ENCODE measurements at regions not wholly inside any gene's neighbourhood (a gene's known extent, or its start where the extent isn't known, plus 50 kb on each side); places are given as distances from the start of the nearest gene placed in this dataset.

DNA sequence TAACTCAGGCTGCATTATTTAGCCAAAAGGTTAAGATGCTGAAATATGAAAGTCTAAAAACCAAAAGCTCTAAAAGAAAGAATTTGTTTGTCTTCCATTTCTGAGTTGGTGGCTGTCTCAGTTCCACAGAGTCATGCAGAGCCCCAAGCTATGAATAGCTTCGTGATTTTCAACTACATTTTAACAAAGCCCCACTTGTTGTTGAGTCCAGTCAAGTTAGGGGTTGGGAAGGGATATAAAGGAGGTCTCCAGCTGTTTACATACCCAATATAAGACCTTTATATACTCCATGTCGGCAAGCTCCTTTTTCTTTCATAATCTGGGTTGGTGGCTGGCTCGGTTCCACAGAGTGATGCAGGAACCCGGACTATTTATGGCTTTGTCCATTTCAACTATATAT, 924.6 kb upstream of the PRKX start:
- H3K23ac ChIP-seq (ENCODE audit: low read depth, low read length): no peak overlapping the region
- no peaks in the 10 kb centered on the region for H3K27me3 ChIP-seq (ENCODE audit: control insufficient read depth, insufficient read depth, low read length)
- DNase-seq: no peak
- H3K56ac ChIP-seq (ENCODE audit: extremely low read depth, insufficient read depth, low read length): no peak overlapping the region
- no peak for ATAC-seq (ENCODE audit: low read depth)
- no peaks in the 10 kb centered on the region for H3K4me1 ChIP-seq (ENCODE audit: control insufficient read depth, insufficient read depth, low read length)
- intact Hi-C loops (cut with micrococcal nuclease): no loop called here
- in situ Hi-C loops (cut with MboI; ENCODE audit: low sequenced_read_pairs): no loop called here
- H4K91ac ChIP-seq (ENCODE audit: insufficient read depth, low read depth, low read length): no peak overlapping the region
- no peak overlapping the region for H2BK15ac ChIP-seq (ENCODE audit: low read depth, low read length)
- no peak overlapping the region for H2BK5ac ChIP-seq (ENCODE audit: low read depth, low read length, poor library complexity, severe bottlenecking)
- dilution Hi-C loops (cut with HindIII; ENCODE audit: low sequenced_read_pairs, unreplicated experiment): no loop called here
- BruUV-seq (replicated peaks): no TSS peak
- H3K14ac ChIP-seq (replicated peaks; ENCODE audit: low read depth, low read length): no peak overlapping the region
- H4K5ac ChIP-seq (ENCODE audit: low read depth, low read length): no peak overlapping the region
- H3K4ac ChIP-seq (ENCODE audit: low read depth, low read length): no peak overlapping the region
- TF ChIP-seq RAD21 (IDR thresholded peaks at IDR 0.05; ENCODE audit: low read length) (no peak), MAZ (IDR thresholded peaks at IDR 0.05; ENCODE audit: borderline replicate concordance, low read depth, low read length) (no peak)
- TF ChIP-seq, protein P1, sequence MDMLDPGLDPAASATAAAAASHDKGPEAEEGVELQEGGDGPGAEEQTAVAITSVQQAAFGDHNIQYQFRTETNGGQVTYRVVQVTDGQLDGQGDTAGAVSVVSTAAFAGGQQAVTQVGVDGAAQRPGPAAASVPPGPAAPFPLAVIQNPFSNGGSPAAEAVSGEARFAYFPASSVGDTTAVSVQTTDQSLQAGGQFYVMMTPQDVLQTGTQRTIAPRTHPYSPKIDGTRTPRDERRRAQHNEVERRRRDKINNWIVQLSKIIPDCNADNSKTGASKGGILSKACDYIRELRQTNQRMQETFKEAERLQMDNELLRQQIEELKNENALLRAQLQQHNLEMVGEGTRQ (IDR thresholded peaks at IDR 0.05; ENCODE audit: low read depth, low read length): no peak
- H2BK20ac ChIP-seq (ENCODE audit: low read depth, low read length): no peak overlapping the region
- no peak overlapping the region for H3K27ac ChIP-seq (ENCODE audit: insufficient read depth, low read length)
- H3K9me3 ChIP-seq (ENCODE audit: control insufficient read depth, insufficient read depth, low read length): peaks cover 2% of the 10 kb centered on the region
- no peaks in the 10 kb centered on the region for H3K36me3 ChIP-seq (ENCODE audit: control insufficient read depth, insufficient read depth, low read length)
- H2AK9ac ChIP-seq (replicated peaks; ENCODE audit: low read depth, low read length, poor library complexity): no peak overlapping the region
- H3K18ac ChIP-seq (ENCODE audit: low read depth, low read length): no peak overlapping the region
- H3K4me3 ChIP-seq (ENCODE audit: insufficient read depth, low read depth, low read length): no peak overlapping the region
- H4K20me1 ChIP-seq (ENCODE audit: insufficient read depth, low read length): no peaks in the 10 kb centered on the region
- no peaks in the 10 kb centered on the region for H3K79me1 ChIP-seq (ENCODE audit: low read depth in 1 of 2, low read length in 2 of 2)
- H2AFZ ChIP-seq (replicated peaks; ENCODE audit: low read length, poor library complexity): no peak overlapping the region
- WGBS, 2 experiments (ENCODE audit: extremely low coverage in 2 of 2, insufficient read length in 1 of 2): no CpG with 5 or more reads among the region's 4 CpGs
- no peak overlapping the region for H3K4me2 ChIP-seq (ENCODE audit: low read depth, low read length)
- H2AK5ac ChIP-seq (ENCODE audit: low read depth, low read length): no peak overlapping the region
- no peak overlapping the region for H4K8ac ChIP-seq (ENCODE audit: low read depth in 2 of 2, low read length in 2 of 2)
- CTCF ChIA-PET: no interaction called here
- H2BK120ac ChIP-seq (ENCODE audit: low read depth, low read length): no peak overlapping the region
- no peaks in the 10 kb centered on the region for H3K9me1 ChIP-seq (ENCODE audit: insufficient read depth, low read length)
- H3K9ac ChIP-seq (ENCODE audit: low read depth, low read length): no peak overlapping the region
- POLR2A ChIA-PET (ENCODE audit: unreplicated experiment): no interaction called here

All from IMR-90 (cell line).